RWPE2 (cell line): ENCODE measurements at regions not wholly inside any gene's neighbourhood (a gene's known extent, or its start where the extent isn't known, plus 50 kb on each side); places are given as distances from the start of the nearest gene placed in this dataset.
"Not testable (repeated sequence)": the region's sequence is repeated elsewhere in the genome, so short reads cannot be mapped to it uniquely, and the experiment has no call there.

Experiments used
- ATAC-seq: fragments of 200-7000 bp; cut with Tn5 transposase; 3 replicates; pipeline ENCODE4 v1.9.1; 2021; ENCODE audit warnings: low read depth
- DNase-seq: peaks from one replicate; pipeline ENCODE4 v3.0.0-alpha.2; 2020; ENCODE audit warnings: low spot score
- H3K27ac ChIP-seq: fragments of 450-650 bp; 2 replicates; pipeline ENCODE4 v1.5.1; 2017; ENCODE audit warnings: mild to moderate bottlenecking; ENCODE audit not compliant: poor library complexity, severe bottlenecking
- H3K27me3 ChIP-seq: fragments of 250-450 bp; sonication (Bioruptor Pico); 2 replicates; pipeline ENCODE4 v1.5.1; 2021; ENCODE audit warnings: mild to moderate bottlenecking, moderate library complexity; ENCODE audit not compliant: insufficient read depth, poor library complexity, severe bottlenecking
- H3K36me3 ChIP-seq: fragments of 250-450 bp; sonication (Bioruptor Pico); 2 replicates; pipeline ENCODE4 v1.5.1; 2020; ENCODE audit warnings: low read depth, mild to moderate bottlenecking, moderate library complexity
- H3K4me1 ChIP-seq: fragments of 250-450 bp; sonication (Bioruptor Pico); 2 replicates; pipeline ENCODE4 v1.5.1; 2021; ENCODE audit warnings: mild to moderate bottlenecking, moderate library complexity; ENCODE audit not compliant: insufficient read depth, poor library complexity, severe bottlenecking
- H3K4me3 ChIP-seq: fragments of 250-450 bp; sonication (Bioruptor Pico); 2 replicates; pipeline ENCODE4 v1.5.1; 2021; ENCODE audit warnings: mild to moderate bottlenecking, moderate library complexity; ENCODE audit not compliant: severe bottlenecking
- H3K9me3 ChIP-seq: fragments of 250-450 bp; sonication (Bioruptor Pico); 2 replicates; pipeline ENCODE4 v1.5.1; 2021; ENCODE audit warnings: mild to moderate bottlenecking, moderate library complexity; ENCODE audit not compliant: severe bottlenecking
- CTCF ChIP-seq: fragments of 450-650 bp; IDR thresholded peaks from one replicate; pipeline ENCODE4 v1.5.1; 2017; ENCODE audit warnings: mild to moderate bottlenecking, moderate library complexity; ENCODE audit not compliant: poor library complexity, severe bottlenecking

GRCh38 chrX:96183843-96184242, 500.8 kb upstream of the DIAPH2 start:
- TF ChIP-seq CTCF = peak; percentile 38
- Histone ChIP-seq H3K9me3 (no peaks in the 10 kb centered on the region), H3K36me3 (no peaks in the 10 kb centered on the region), H3K4me1 (no peaks in the 10 kb centered on the region), H3K4me3 (no peak overlapping the region), H3K27ac (no peak overlapping the region), H3K27me3 (no peaks in the 10 kb centered on the region)
- no peak for DNase-seq
- ATAC-seq = no peak

GRCh38 chrX:96204928-96205327, 479.7 kb upstream of the DIAPH2 start:
- Histone ChIP-seq H3K36me3 (no peaks in the 10 kb centered on the region), H3K4me1 (no peaks in the 10 kb centered on the region), H3K4me3 (no peak overlapping the region), H3K27ac (no peak overlapping the region), H3K27me3 (no peaks in the 10 kb centered on the region), H3K9me3 (no peaks in the 10 kb centered on the region)
- TF ChIP-seq CTCF = no peak
- DNase-seq (no peak), ATAC-seq (no peak)

- no peak for TF ChIP-seq CTCF
- no peak for ATAC-seq
- Histone ChIP-seq H3K4me3 (no peak overlapping the region), H3K27me3 (no peaks in the 10 kb centered on the region), H3K4me1 (no peaks in the 10 kb centered on the region), H3K9me3 (no peaks in the 10 kb centered on the region), H3K36me3 (no peaks in the 10 kb centered on the region), H3K27ac (no peak overlapping the region)
- DNase-seq = no peak
Observed at GRCh38 chrX:96211953-96212352, 472.7 kb upstream of the DIAPH2 start.

GRCh38 chrX:96214681-96215080, 470.0 kb upstream of the DIAPH2 start:
- H3K9me3 ChIP-seq, H3K4me3 ChIP-seq, H3K27me3 ChIP-seq, H3K27ac ChIP-seq, H3K36me3 ChIP-seq, H3K4me1 ChIP-seq, DNase-seq, ATAC-seq: not testable (repeated sequence)

GRCh38 chrX:96224279-96224678, 460.4 kb upstream of the DIAPH2 start:
- ATAC-seq (no peak), DNase-seq (no peak)
- Histone ChIP-seq H3K4me3 (no peak overlapping the region), H3K27ac (no peak overlapping the region), H3K36me3 (no peaks in the 10 kb centered on the region), H3K27me3 (no peaks in the 10 kb centered on the region), H3K9me3 (no peaks in the 10 kb centered on the region), H3K4me1 (no peaks in the 10 kb centered on the region)
- no peak for TF ChIP-seq CTCF
